ENCODE measurements at regions not wholly inside any gene's neighbourhood (a gene's known extent, or its start where the extent isn't known, plus 50 kb on each side); places are given as distances from the start of the nearest gene placed in this dataset.
"Not testable (repeated sequence)": the region's sequence is repeated elsewhere in the genome, so short reads cannot be mapped to it uniquely, and the experiment has no call there.

- DNase-seq (no peak), ATAC-seq (no peak)
- intact Hi-C loops (cut with DNase I, micrococcal nuclease) = no loop called here
Observed at GRCh38 chrX:115702982-115703381, 142.0 kb downstream of the PLS3 start.

DNA sequence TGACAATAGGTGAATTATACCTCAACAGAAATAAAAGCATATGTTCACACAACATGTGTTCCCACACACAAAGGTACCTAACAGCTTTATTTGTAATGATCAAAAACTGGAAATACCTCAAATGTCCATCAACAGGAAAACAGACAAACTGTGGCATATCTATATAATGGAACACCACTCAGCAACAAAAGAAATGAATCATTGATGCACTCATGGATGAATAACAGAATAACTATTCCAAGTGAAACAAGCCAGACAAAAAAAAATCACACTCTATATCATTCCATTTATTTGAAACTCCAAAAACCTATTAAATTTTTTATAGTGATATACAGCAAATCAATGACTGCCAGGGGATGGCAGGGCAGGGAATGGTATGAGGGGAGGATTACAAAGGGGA, 148.1 kb downstream of the PLS3 start:
- intact Hi-C loops (cut with DNase I, micrococcal nuclease) = no loop called here
- ATAC-seq = no peak
- DNase-seq = no peak

- DNase-seq = no peak
- intact Hi-C loops (cut with DNase I, micrococcal nuclease) = no loop called here
- no peak for ATAC-seq
Observed at GRCh38 chrX:115712484-115712883, 151.5 kb downstream of the PLS3 start.

- ATAC-seq (no peak), DNase-seq (no peak)
- intact Hi-C loops (cut with DNase I, micrococcal nuclease) = no loop called here
Observed at GRCh38 chrX:115713460-115713859, 152.5 kb downstream of the PLS3 start.

- intact Hi-C loops (cut with DNase I, micrococcal nuclease) = no loop called here
- ATAC-seq (no peak), DNase-seq (no peak)
Observed at GRCh38 chrX:115719171-115719570, 158.2 kb downstream of the PLS3 start.

DNA sequence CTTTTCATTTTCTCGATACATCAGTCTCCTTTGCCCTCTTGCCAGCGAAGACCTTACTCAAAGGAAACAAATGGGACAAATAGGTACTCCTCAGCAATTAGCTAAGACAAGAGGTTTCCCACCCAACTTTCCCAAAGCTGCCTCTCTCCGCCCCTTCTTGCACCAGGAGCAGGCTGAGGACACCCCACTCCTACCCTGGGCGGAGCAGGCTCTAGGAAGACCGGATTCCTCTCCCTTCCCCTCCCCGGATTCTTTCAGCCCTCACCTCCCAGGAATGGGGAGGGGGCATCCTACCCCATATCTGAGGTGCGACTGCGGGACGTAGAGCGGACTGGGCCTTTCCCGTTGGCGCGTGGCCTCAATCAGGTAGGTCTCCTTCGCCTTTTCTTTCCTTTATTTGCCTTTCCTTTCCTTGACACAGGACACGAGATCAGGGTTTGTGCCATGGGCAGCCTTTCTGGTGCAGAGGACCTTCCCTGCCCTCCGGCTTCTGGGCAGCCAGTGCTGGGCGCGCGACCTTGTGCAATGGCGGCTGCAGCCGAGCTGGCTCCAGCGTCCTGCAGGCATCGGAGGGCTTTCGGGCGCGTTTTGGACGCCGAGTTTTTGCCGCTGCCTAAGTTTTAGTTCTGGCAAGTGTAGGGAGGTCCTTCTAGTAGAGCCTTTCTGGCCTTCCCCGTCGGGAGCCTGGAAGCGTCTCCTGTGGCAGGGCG, 161.9 kb downstream of the PLS3 start:
- DNase-seq; ATAC-seq; intact Hi-C loops (cut with DNase I, micrococcal nuclease): not testable (repeated sequence)

GRCh38 chrX:115725370-115725769, 164.4 kb downstream of the PLS3 start:
- intact Hi-C loops (cut with DNase I, micrococcal nuclease); ATAC-seq; DNase-seq: not testable (repeated sequence)

GRCh38 chrX:115727792-115728732, 167.1 kb downstream of the PLS3 start:
- intact Hi-C loops (cut with DNase I, micrococcal nuclease) = not testable (repeated sequence)
- DNase-seq (peak in 1 of 2 donors; percentile 38), ATAC-seq (peak; percentile 99)

DNA sequence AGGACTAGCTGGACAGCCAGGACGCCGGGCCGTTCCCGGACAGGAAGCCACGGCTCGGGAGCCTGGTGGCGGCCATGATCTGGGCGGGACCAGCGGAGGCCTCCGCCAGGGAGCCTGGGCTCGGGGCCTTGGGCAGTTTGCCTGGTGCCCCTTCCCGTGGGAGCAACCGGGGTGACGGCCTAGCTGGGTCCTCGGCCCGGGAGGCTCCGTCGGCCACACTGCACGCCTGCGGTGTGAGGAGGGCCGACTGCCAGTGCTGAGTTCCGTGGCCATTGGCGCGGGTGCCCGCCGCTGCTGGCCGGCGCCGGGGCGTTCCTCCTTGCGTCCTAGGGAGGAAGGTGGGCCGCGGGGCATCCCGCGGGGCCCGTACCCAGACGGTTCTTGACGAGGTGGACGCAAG, 171.6 kb downstream of the PLS3 start:
- ATAC-seq; intact Hi-C loops (cut with DNase I, micrococcal nuclease); DNase-seq: not testable (repeated sequence)

- intact Hi-C loops (cut with DNase I, micrococcal nuclease); ATAC-seq: not testable (repeated sequence)
- DNase-seq = peak in 1 of 2 donors; percentile 74
Observed at GRCh38 chrX:115735269-115735668, 174.3 kb downstream of the PLS3 start.

Data from left colon (tissue), 2 donors.